Thyroid gland (tissue), 4 donors: ENCODE measurements at regions not wholly inside any gene's neighbourhood (a gene's known extent, or its start where the extent isn't known, plus 50 kb on each side); places are given as distances from the start of the nearest gene placed in this dataset.
"Not testable (repeated sequence)": the region's sequence is repeated elsewhere in the genome, so short reads cannot be mapped to it uniquely, and the experiment has no call there.

Experiments used
- CTCF ChIP-seq, 6 experiments: fragments of 200-600 bp in 3 of 6; fragments of 450-650 bp in 3 of 6; sonication (generic) in 3 of 6; IDR thresholded peaks; one replicate each; pipeline ENCODE4 v1.5.1; 2016 to 2019; ENCODE audit warnings: antibody characterized with exemption in 6 of 6, mild to moderate bottlenecking in 2 of 6, inconsistent platforms in 1 of 6, moderate library complexity in 1 of 6
- POLR2A ChIP-seq, 2 donors: fragments of 450-650 bp; IDR thresholded peaks; one replicate each; pipeline ENCODE4 v1.6.1; 2017; ENCODE audit warnings: antibody characterized with exemption in 2 of 2, mild to moderate bottlenecking in 2 of 2, moderate library complexity in 1 of 2

GRCh38 chr1:206335875-206336846, 132.8 kb downstream of the SRGAP2 start:
- TF ChIP-seq POLR2A, CTCF (IDR thresholded peaks at IDR 0.05): not testable (repeated sequence)
